Stimulated activated CD4-positive, alpha-beta T cell treated with anti-CD3 and anti-CD28 coated beads, Interleukin-12 subunit alpha, Interleukin-12 subunit beta, amount 100 ng/mL, for 24 hours (primary cell): ENCODE measurements at regions not wholly inside any gene's neighbourhood (a gene's known extent, or its start where the extent isn't known, plus 50 kb on each side); places are given as distances from the start of the nearest gene placed in this dataset.
"Not testable (repeated sequence)": the region's sequence is repeated elsewhere in the genome, so short reads cannot be mapped to it uniquely, and the experiment has no call there.

ENCODE experiments used
- DNase-seq, 2 experiments: peaks; one replicate each; pipeline ENCODE4 v3.0.0-alpha.2; 2020; ENCODE audit warnings: low read depth in 2 of 2

DNA sequence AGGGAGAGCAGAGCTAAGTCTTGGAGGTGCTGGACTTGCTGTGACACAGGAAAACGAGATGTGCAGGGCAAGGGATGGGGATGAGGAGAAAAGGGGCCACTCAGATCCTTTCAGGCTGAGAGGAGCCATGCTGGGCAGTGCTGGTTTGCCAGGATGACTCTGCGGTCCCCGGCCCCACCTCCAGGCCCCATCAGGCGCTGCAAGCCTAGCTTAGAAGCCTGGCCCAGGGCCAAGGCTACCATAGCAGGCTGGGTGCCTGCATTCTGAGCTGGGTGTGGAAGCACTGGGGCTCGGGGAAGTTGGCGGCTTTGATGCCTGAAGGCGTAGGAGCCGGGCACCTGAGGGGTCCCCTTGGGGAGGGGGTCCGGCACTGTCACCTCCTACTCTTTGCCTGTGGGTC is 341.2 kb upstream of the USP9Y start:
- DNase-seq, result no peak

DNA sequence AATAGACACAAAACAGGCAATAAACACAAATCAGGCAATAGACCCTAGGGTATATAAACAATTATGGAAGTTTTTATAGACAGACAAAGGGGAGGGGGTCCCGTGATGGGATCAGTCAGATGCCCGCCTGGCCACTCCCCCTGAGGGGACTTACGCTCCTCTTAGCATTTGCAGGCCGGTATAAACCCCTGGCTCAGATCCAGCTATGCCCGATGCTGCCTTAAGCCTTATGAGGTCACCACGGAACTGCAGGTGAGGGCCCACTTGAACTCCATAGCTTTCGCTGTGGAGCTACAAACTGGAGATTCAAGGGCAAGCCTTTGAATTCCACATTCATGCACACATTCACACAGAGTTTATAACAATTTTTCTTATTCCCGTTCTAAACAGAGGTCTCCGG is 340.5 kb upstream of the USP9Y start:
- DNase-seq, result no peak

DNA sequence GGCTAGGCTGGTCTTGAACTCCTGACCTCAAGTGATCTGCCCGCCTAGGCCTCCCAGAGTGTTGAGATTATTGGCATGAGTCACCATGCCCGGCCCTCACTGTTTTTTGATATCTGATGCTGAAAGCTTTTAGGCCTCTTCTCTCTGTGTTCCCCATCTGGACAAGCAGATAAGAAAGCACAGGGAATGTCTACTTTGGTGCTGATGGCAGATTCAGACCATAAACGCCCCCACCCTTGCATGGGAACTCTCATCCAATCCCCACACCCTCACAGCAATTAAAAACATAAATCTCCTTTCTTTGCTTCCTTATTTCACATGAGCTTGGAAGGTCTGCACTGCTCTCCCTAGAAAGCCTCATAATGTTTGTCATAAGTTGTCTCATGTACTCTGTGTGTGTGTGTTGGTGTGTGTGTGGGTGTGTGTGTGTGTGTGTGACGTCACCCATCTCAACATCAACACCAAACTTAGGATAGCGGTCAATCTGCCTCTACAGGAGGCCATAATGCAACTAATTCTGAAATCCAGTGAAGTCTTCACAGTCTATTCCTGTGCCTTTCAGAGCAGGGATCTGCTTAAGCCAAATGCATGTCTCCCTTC is 335.6 kb upstream of the USP9Y start:
- DNase-seq, result no peak

DNA sequence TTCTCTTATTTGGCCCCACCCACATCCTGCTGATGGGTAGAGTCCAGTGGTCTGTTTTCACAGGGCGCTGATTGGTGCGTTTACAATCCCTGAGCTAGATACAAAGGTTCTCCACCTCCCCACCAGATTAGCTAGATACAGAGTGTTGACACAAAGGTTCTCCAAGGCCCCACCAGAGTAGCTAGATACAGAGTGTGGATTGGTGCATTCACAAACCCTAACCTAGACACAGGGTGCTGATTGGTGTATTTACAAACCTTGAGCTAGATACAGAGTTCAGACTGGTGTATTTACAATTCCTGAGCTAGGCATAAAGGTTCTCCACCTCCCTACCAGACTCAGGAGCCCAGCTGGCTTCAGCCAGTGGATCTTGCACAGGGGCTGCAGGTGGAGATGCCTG is 326.4 kb upstream of the USP9Y start:
- DNase-seq, result not testable (repeated sequence)

DNA sequence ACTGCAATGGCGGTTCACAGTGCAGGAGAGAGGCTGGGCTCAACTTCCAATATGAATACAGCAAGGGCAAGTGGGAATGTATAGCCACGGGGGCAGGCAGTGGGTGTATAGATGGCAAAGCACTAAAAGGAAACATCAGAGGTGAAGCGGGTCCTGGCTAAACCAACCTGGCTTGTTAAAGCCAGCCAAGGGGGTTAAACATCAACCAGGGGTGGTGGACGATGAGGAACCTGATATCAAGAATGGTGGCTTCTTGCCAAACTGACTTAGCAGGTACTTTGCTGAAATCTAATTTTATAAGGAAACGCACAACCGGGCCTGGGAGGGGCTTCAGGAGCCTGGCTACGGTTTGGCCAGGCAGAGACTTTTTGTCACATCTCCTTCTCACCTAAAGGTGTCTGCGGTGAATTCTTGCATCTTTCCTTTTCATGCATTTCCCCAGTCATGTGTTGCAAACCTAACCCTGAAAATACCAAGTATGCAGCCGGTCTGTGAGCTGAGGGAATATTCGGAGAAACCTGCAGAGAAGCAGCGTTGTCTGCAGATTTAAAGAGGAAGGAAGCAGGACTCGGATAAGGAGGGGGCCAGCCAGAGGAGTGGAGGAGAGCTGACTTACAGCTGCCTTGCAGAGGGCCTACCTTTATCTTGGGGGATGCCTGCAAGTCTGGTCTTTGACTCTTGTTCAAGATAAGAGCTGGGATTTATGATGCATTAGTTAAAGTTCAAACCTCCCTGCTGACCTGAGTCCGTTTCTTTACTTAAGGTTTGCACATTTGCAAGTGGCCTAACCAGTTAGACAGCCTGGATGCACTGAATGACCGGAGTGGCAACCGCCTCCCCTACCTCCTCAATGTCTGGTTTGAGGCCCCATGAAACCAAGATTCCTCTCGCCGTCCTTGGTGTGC is 309.1 kb upstream of the USP9Y start:
- not testable (repeated sequence) for DNase-seq

DNA sequence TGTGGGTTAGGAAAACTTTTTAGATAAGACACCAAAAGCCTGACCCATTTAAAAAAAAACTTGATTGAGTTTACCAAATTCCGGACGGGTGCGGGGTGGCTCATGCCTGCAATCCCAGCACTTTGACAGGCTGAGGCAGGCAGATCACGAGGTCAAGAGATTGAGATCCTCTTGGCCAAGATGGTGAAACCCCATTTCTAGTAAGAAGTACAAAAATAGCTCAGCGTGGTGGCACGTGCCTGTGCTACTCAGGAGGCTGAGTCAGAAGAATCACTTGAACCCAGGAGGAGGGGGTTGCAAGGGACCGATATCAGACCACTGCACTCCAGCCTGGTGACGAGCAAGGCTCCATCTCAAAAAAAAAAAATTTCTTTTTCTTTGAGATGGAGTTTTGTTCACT is 307.8 kb upstream of the USP9Y start:
- DNase-seq, result no peak

DNA sequence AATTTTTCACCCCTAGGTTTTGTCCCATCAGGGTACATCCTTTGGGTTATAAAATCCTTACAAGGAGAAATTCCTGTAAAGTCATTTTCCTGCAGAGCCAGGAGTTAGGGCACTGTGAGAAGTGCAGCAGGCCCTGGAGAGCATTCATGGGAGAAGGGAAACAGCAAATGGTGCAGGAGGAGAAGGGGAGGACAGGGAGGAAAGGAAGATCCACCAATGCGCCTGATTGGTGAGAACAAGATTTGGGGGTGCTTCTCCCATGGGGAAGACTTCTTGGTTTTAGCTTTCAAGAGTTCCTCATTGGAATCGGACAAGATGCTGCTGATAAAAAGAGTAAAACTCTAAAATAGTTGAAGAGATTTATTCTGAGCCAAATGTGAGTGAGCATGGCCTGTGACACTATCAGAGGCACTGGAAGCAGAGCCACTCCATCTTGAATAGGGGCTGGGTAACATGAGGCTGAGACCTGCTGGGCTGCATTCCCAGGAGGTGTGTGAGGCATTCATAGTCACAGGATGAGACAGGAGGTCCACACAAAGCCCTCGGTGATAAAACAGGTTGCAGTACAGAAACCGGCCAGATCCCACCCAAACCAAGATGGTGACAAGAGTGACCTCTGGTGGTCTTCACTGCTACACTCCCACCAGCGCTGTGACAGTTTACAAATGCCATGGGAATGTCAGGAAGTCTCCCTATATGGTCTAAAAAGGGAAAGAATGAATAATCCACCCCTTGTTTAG is 305.5 kb upstream of the USP9Y start:
- not testable (repeated sequence) for DNase-seq

DNA sequence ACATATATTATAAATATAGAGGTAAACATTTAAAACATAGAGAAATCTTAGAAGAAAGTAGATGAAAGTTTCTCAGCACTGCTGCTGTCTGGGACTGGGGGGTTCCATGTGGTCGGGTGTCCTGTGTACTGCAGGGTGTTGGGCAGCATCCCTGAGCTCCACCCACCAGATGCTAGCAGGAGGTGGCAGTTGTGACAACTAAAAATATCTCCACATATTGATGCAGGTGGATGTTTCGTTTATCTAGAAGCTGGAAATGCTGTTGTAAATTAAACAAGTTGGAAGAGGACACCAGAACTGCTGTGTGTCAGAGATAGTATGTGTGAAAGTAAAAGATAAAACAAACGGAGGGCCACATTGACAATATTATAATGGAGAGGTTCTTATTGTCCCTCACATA is 297.1 kb upstream of the USP9Y start:
- DNase-seq, result no peak

DNA sequence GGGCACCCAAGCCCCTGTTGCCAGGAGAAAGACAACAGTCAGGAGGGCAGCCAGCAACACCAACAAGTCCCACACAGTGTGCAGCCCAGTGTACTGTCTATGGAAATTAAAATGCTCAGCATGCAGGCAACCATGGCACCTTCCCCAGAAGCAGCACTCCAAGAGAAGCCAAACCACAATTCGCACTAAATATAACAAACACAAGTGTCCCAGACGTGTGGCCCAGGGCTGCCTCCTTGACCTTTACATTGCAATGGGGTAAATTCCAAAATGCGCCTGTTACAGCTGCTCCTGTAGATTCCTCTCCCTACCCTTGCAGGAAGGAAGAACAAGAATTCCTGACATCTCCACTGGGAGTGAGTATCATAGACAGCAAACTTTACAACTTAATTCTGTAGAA is 292.8 kb upstream of the USP9Y start:
- no peak for DNase-seq

DNA sequence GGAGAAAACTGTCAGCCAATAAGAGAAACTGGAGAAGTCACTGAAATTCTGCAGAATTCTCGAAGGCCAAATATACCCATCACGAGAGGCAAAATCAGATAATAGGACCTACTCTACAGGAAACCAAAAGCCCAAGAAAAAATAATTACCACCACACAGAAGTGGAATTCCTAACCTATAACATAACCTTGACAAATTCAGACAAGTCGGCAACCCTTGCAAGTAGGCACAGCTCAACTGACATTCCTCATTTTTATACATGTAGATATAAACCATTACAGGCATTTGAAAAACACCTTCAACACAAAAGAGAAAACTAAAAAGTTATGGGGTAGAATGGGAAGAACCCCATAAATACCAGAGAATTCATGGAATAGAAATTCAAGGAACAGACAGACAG is 290.3 kb upstream of the USP9Y start:
- no peak for DNase-seq

DNA sequence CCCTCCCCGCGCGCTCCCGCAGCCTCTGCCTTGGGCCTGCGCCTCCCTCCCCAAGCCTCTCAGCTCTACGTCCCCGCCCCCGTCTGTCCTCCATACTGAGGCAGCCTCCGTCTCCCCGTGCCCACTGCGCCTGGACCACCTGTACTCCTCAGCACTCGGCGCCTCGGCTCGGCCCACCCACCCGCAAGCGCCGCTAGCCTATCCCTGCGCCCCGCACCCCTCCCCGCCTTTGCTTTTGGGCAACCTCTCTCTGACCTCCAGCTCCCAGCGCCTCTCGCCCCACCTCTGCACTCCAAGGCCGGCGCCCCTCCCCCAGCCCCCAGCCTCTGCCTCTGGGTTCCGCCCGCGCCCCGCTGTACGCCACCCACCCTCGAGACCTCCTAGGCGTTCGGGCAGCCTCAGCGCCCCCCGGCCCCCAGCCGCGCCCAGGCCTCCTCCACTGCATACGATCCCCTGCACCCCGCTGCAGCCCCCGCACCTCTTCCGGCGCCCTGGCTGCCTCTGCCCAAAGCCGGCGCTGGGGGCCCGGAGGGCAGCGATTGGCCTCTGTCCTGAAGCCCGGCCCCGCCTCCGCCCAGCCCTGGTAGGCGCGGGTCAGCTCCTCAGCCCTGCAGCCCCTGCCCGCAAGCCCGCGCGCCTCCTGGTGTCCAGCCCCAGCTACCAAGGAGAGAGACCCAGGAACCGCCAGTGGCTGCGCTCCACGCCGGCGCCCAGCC is 279.8 kb upstream of the USP9Y start:
- no peak for DNase-seq

DNA sequence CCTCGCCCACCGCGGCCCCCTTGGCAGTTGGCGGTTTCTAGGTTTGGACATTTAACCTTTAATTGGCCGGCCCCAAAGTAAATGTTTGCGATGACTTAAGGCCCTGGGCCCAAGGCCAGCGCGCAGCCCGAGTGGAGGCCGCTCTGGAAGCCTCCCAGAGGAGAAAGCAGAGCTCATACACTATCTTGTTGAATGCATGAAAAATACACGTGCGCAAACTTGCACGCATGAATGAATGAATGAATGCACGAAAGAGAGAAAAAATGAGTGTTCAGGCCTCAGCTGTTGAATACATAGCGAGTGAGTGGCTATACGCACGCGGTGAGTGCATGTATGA is 279.3 kb upstream of the USP9Y start:
- no peak for DNase-seq

DNA sequence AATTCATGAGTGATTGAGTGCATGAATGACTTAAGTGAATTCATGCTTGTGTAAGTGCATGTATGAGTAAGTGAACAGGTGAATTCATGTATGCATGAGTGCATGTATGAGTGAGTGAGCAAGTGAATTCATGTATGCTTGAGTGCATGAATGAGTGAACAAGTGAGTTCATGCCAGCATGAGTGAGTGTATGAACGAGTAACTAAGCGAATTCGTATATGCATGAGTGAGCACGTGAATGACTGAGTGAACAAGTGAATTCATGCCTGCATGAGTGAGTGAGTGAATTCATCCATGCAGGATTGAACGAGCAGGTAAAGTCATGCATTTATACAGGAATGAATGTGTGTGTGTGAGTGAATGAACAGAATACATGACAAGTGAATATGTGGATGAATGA is 278.5 kb upstream of the USP9Y start:
- DNase-seq, result no peak

DNA sequence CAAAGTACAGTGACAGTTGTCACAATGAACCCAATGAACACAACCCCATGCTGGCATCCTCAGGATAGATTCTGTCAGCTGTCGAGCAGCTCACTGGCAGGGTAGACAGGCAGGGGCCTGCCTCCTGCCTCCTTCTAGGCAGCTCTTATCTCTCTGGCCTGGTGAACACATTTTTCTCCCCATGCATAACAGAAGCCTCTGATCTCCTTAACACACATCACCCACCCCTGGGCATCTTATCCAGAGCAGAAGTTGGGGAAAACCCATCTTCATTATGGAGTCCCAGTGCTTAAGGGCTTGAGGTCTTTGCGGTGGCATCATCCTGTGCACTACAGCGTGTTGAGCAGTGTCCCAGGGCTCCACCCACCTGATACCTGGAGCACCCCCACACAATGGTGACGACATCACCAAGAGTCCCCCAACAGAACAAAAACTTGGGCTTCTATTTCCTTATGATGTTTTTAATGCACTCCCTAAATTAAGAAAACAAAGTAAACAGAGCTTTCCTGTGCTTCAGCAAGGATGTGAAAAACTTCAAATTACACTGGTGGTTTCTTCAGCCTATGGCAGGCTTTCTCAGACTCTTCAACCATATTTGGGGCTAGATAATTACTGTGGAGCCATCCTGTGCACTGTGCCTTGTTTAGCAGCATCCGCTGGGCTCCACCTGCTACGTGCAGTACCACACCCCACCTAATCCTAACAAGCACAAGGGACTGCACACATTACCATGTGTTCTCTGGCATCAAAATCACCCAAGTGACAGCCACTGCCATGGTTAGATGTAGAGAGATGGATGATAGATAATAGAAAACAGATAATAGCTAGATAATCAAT is 277.4 kb upstream of the USP9Y start:
- DNase-seq, result no peak

DNA sequence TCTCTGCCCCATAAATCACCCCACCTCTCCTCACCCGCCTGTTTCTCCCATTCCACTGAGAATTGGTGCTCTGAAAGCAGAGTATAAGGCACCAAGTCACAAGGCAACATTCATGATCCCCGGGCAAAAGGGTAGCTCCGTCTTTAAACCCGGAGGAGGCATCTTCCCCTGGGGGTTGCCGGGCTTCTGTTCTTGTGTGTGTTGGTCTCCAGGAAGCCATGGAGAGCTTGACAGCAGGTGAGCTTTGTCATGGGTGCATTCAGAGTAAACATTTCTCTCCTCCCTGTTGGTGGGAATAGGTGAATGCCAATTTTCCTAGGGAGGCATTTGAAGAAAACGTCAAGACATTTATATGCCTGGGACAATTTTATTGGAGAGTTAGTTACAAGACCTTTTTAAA is 275.5 kb upstream of the USP9Y start:
- no peak for DNase-seq

DNA sequence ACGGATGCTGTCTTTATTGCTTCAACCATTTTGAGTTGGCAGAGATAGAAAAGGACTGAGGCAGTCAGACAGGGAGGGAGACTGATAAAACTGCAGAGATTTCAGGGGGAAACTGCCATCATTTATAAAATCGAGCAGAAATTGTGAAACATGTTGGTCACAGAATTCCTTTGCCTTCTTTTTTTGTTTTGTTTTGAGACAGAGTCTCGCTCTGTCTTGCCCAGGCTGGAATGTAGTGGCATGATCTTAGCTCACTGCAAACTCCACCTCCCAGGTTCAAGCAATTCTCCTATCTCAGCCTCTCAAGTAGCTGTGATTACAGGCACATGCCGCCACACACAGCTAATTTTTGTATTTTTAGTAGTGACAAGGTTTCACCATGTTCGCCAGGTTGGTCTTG is 273.7 kb upstream of the USP9Y start:
- no peak for DNase-seq

DNA sequence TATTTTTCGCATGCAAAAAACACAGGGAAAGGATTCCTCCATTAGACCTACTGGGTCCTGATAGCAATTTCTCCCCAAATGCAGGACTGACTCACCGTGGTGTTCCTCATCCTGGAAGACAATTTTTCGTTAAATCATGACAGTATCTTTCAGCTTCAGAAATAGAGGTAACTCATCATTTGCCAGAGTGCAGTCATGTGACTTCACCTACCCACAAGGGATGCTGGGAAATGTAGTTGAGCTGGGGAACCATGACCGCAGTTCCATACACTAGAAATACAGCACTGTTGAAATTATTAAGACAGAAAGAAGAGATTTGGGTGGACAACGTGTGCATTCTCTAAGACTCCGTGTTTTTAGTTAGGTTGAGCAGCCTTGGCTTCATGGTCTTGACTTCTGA is 269.5 kb upstream of the USP9Y start:
- no peak for DNase-seq

DNA sequence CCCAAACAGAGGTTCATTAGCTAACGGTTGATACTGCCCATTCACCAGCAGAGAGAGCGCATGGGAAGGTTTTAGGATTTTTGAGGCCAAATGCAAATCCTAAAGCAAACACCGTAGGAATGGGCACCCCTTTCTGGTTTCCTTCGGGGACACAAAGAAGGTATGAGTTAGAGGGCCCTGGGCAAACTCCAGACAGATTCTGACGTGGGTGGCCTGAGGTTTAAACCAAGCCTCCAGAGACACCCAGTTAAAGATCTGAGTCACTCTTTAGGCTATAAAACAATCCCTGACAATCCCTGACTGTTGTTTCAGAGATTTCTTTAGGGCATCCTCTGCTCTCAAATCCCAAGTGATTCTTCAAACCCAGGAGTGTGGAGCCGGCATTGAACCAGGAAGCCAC is 262.2 kb upstream of the USP9Y start:
- not testable (repeated sequence) for DNase-seq

DNA sequence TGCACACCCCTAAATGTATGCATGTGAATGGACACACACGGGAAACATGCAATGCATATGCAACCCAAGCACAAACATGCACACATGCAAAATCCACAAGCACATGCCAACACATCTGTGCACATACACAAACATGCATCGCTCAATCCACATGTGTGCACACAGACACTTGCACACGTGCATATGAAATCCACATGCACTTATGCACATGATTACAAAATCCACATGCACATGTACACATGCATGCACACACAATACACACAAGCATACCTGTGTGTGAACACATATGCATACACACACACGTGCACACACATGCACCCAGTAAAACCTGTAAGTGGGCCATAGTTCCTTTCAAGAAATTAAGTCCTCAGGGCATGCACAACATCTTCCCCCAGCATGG is 256.8 kb upstream of the USP9Y start:
- no peak for DNase-seq

DNA sequence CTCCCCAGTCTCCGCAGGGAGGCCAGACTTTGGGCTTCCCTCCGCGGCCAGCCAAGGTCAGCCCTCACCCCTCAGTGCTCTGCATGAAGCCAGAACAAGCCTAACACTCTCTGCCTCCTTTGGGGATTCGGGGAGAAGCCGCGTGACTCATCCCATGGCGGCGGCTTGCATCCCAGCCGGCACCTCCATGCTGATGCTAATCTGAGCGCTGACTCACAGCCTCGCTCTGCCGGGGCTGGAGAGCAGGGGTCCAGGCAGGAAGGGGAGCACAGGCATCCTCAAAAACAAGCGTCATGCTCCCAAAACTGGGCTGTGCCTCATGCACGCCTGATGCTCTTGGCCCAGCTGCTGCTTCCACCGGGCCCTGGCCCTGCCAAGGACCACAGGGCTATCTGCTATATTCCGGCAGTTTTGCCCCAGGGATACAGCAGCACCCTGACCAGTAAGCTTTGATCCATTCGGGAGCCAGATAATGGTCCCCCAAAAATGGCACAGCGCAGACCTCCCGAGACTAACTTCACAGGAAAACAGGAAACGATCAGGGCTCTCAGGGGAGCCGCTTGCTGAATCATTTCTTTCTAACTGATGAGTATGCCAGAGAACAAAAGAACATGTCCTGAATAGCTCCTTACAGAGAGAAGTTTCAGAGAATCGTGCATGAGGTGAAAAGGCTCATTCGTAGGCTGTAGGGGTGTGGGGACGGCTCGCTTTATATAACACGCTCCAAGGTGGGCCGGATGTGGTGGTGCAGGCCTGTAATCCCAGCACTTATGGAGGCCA is 254.4 kb upstream of the USP9Y start:
- DNase-seq, result not testable (repeated sequence)

DNA sequence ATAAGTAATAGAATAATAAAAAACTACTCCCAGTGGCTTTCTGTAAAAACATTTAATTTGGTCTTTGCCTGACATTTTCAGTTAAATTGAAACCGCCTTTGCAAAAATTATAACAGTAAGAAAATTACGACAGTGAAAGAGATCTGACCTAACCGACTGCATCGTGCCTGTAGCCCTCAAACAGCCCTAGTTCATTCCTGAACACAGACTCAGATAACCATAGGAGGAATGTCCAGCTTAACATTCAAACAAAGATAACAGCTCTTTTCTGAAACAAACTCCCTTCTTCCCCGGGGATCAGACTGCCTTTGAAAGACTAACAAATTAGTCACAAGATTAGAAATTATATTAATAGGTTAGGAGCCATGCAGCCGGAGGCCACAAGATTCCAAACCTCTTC is 252.5 kb upstream of the USP9Y start:
- not testable (repeated sequence) for DNase-seq
